SHP77 treated with DMSO at 0.1 percent for 48 hours (cell line): ENCODE measurements at regions not wholly inside any gene's neighbourhood (a gene's known extent, or its start where the extent isn't known, plus 50 kb on each side); places are given as distances from the start of the nearest gene placed in this dataset.
A peak's percentile ranks its signal among the peaks of the same experiment; 100 is the strongest.
"Not testable (repeated sequence)": the region's sequence is repeated elsewhere in the genome, so short reads cannot be mapped to it uniquely, and the experiment has no call there.

Source experiments
- DNase-seq: peaks from one replicate; lab custom pipeline; 2025; lab: John Stamatoyannopoulos, UW

DNA sequence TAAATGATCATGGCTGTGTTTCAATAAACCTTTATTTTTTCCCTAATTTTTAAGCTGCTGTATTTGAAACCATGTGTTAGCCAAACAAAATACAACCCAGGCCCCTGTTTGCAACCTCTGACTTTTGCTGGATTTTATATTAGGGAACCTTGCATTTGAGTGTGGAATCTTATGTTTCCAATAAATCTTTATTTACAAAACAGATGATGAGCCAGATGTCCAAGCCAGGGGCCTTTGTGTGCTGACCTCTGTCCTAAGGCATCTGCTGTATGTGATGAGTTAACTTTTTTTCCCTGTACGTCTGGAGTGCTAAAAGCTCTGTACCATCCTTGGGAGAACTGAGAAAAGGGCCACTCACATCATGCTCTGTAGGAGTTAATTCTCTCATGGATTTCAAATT lies 162.9 kb downstream of the TRIB2 start:
- no peak for DNase-seq

- DNase-seq, result no peak
These were observed 165.2 kb downstream of the TRIB2 start for GRCh38 chr2:12881952-12882351.

DNA sequence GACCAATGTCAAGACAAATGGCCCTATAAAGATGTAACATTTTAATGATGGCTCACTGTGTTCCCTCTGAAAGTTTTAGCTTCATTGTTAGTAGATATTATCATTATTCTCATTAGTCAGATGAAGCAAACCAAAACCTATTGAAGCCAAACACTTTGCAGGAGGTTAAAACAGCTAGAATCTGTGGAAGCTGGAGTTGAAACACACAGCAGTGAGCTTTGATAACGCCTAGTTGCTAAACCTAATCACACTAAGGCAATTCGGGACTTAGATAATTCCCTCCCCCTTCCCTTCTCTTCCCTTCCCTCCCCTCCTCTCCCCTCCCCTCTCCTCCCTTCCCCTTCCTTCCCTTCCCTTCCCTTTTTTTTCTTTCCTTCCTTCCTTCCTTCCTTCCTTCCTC lies 165.7 kb downstream of the TRIB2 start:
- DNase-seq, result no peak

DNA sequence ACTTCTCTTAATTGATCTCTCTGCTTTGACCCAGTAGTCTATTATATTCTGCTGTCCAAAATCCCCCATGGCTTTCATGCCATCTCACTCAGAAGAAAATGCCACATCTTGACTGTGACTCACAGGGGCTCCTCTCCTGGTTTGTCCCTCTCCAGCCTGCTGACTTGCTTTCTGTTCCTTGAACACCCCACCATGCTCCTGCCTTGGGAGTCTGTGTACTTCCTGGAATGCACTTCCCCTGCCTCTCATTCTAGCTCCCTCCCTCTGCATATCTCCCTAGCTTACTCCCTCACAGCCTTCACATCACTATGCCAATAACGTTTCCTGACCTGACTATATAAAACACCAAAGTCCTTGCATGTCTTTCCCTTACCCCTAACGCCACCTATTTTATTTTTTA lies 167.2 kb downstream of the TRIB2 start:
- DNase-seq, result no peak

DNA sequence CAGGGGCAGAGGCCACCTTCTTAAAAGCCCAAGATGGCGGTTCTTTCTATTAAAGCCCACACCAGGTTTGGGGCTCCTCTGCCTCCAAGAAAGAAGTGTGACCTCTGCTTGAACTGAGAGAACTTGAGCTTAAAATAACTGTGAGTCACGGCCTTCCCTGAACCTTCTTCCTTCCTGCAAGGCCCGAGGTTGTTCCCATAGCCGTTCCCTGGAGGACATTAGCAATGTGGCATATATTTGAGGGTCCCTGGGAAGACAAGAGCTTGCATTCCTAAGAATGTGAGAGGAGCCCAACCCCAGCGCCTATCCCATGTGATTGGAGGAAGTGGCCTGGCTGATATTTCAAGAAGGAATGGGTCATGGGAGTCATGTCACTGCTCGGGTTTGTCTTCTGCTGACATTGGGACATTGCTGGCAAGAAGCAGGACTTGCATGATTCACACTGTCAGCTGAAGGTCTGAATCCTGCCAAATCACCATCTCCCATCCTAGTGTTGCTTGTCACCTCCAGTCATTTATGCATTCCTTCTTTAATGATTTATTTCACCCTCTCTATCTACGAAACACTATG lies 168.1 kb downstream of the TRIB2 start:
- no peak for DNase-seq

DNA sequence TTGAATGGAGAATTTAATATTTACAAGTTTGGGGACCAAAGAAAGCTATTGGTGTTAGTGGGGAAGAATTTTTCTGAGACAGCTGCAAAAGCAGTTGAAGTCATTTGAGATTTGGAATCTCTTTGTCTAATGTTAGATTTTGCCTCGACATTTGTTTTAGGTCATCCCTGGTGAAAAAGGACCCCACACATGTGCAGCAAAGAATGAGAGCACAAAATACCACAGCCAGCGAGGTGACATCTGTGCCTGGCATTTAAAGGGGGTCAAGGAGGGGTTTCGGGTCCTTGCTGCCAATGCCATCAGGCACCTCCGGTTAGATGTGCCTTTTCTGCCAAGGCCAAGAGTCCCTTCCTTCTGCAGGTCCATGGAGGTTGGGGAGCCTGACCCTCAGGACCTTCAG lies 173.3 kb downstream of the TRIB2 start:
- no peak for DNase-seq

- DNase-seq, result no peak
These were observed 173.8 kb downstream of the TRIB2 start for GRCh38 chr2:12890481-12890991.

DNA sequence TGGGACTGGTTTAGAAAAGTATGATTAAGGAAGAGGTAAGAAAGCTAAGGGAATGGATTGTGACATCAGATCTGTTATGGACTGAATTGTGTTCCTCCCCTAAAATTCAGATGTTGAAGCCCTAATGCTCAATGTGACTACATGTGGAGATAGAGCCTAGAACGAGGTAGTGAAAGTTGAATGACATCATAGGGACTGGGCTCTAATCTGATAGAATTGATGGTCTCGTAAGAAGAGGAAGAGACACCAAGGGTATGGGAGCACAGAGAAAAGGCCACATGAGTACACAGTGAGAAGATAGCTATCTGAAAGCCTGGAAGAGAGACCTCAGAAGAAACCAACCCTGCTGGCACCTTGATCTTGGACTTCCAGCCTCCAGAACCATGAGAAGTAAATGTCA lies 178.3 kb downstream of the TRIB2 start:
- DNase-seq, result no peak

- DNase-seq, result no peak
These were observed 179.7 kb downstream of the TRIB2 start for GRCh38 chr2:12896318-12896982.

DNA sequence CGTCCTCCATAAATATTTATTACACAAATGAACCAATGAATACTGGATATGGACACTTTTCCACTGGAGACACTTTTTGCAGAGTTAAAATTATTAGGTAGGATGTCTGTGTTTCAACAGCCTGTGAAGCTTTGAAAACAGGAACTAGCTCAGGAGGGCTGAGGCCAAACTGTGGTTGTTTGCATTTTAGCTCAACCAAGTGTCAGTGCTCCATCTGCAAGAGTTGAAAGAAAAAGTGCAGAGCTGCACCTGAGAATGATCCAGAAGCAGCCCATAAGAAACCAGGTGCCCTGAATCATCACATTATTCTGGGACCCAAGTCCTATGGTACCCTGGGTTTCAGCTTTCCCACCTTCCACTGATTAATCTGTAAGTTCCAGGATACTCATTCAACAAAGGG lies 180.4 kb downstream of the TRIB2 start:
- DNase-seq, result no peak

DNA sequence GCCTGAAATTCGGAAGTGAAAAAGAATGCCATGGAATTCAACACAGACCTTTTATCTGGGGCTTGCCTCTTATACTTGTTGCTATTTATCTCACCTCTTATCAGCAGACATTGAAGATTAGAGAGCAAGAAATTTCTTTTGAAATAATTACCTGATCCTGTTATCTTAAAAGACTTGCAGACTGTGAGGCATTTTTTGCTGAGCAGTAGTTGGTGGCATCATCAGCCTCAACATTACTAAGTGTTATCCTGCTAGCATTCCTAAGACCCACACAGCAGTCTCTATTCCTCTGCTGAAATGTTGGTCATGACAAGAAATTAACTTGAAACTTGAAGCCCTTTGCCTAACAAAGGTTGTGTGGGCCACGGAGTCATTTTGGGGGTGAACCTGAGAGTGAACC lies 186.5 kb downstream of the TRIB2 start:
- no peak for DNase-seq

- DNase-seq, result no peak
These were observed 193.7 kb downstream of the TRIB2 start for GRCh38 chr2:12910431-12910830.

GRCh38 chr2:12915787-12916186 lies 199.1 kb downstream of the TRIB2 start:
- DNase-seq, result no peak

DNA sequence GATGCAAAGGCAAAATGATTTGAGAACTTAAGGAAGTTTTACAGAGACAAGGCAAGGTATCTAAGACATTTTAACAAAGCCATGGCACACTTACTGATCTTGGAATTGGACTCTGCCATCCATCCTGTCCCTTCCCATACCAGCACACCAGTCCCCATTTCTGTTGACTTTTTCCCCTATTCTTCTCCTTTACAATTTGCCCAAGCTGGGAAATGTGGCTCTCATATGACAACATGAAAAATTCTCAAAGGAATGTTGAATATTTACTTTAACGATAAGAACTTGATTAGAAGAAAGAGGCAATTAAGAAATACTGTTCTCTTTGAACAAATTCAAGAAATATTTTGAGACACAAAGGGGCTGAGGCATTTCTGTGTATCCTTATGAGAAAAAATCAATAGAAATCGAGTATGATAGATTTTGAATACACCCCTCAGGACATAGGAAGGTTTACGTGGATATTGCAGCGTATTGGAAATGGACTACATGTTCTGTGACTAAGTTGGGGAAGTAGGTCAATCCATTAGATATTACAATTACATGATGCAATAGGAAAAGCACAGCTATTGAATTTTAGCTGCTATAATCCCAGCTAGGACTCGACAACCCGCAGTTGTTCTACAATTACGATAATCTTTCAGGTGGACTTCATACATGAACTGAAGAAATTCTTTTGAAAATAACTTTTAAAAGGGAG lies 201.6 kb downstream of the TRIB2 start:
- no peak for DNase-seq

- no peak for DNase-seq
These were observed 202.2 kb downstream of the TRIB2 start for GRCh38 chr2:12918835-12919445.

DNA sequence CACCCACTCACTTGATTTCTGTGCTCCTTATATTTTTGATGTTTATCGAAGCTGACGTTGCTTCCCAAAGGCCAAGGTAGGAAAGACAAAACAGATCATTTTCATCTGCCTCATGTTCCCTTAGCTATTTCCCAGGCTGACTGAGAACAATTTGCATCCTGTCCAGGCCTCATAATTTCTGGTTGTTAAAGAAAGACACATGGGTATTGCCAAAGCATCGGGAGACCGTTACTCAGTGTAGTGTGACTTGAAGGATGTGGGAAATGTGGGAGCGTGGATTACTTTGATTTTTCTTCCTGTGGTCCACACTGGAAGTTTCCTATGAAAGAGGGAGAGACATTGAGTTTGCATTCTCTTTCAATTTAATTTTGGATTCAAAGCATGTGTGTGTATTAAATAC lies 204.6 kb downstream of the TRIB2 start:
- DNase-seq, result no peak

- DNase-seq, result no peak
These were observed 207.3 kb downstream of the TRIB2 start for GRCh38 chr2:12923907-12924610.

- not testable (repeated sequence) for DNase-seq
These were observed 209.9 kb downstream of the TRIB2 start for GRCh38 chr2:12926641-12927040.

DNA sequence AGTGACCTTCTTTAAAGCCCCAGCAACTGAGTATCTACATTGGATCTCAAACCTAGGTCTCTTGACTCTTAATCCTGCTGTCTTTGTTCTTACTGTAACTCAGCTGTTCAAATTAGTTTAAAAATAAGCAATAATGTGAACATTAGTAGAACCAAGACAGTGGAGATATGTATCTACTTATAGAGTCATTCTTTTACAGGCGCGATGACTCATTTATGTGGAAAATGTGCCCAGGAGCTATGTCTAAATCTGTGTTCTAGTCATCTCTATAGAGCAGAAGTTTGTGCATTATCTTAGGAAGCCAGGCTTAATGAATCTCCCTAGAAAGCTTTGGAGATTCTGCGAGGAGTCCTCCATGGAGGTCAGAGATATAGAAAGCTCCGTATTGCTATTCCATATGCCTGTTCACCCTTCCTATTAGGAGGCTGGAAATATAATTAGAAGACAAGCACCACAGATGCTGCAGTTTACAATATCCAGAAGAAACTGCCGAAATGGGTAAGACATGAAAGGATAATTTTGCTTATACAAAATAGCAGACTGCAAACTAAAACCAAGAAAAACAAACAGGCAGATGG lies 211.6 kb downstream of the TRIB2 start:
- DNase-seq, result peak; percentile 64

- peak; percentile 78 for DNase-seq
These were observed 212.2 kb downstream of the TRIB2 start for GRCh38 chr2:12928775-12929401.

DNA sequence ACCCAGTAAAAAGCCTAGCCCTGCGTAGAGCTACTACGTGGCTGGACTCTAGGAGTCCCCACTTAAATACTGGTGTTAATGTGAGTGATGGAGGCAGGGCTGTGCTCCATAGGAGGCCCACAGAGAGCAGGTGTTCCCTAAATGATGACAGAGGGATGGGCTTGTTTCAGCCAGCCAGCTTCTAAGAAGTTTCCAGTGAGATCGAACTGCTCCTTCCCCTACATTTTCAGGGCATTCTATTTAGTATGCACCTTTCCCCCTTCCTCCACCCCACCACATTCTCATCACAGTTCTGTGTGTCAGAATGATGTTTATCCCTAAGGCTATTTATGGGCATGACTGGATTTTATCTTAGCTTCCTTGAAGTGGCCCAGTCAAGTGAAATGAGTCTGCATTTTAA lies 213.0 kb downstream of the TRIB2 start:
- peak; percentile 62 for DNase-seq
